HepG2 (cell line): ENCODE measurements at regions not wholly inside any gene's neighbourhood (a gene's known extent, or its start where the extent isn't known, plus 50 kb on each side); places are given as distances from the start of the nearest gene placed in this dataset.

ENCODE experiments used
- ATAC-seq: fragments of 200-7000 bp; cut with Tn5 transposase; 3 replicates; pipeline ENCODE4 v1.9.1; 2020; ENCODE audit warnings: mild to moderate bottlenecking, moderate library complexity
- BruUV-seq: library from RNA; stranded (reverse); fragments of 400-500 nt; replicated peaks from 2 replicates; lab custom pipeline; 2021; lab: Mats Ljungman, UMichigan
- CTCF ChIA-PET: fragments of 300-600 bp; formaldehyde crosslinking; extraction: SDS; loops from one replicate; lab custom pipeline; 2021; ENCODE audit warnings: low total read pairs, inconsistent platforms, low intra/inter-chr PET ratio; lab: Yijun Ruan, JAX
- POLR2A ChIA-PET: fragments of 350-600 bp; sonication (Branson Sonifier 250); formaldehyde crosslinking; loops from one replicate; lab custom pipeline; 2020; ENCODE audit warnings: antibody characterized with exemption, inconsistent platforms; lab: Yijun Ruan, JAX
- DNase-seq: peaks from one replicate; pipeline ENCODE4 v3.0.0-alpha.2; 2015; ENCODE audit warnings: low spot score
- FAIRE-seq: peaks from 3 replicates; lab custom pipeline; 2011; peaks lifted over from hg19 to GRCh38; lab: Jason Lieb, UNC
- H2AFZ ChIP-seq: one replicate; pipeline ENCODE4 v1.6.1; 2011; ENCODE audit warnings: low read length, inconsistent platforms
- H3K27ac ChIP-seq: fragments of 300-600 bp; 3 replicates; pipeline ENCODE4 v1.8.0; 2011; ENCODE audit warnings: mixed run types, mild to moderate bottlenecking, mixed read lengths, low read length, inconsistent platforms; ENCODE audit not compliant: insufficient read depth; ENCODE audit errors: extremely low read length
- H3K27me3 ChIP-seq, 2 experiments: fragments of 200-600 bp in 1 of 2; 2 replicates in 1 of 2; 3 replicates in 1 of 2; pipeline versions ENCODE4 v1.6.0 to v1.8.0; 2011; ENCODE audit warnings: low read length in 2 of 2, mild to moderate bottlenecking in 2 of 2, moderate library complexity in 2 of 2, inconsistent platforms in 1 of 2; ENCODE audit not compliant: insufficient read depth in 2 of 2, control insufficient read depth in 1 of 2
- H3K36me3 ChIP-seq, 2 experiments: fragments of 200-600 bp in 1 of 2; replicated peaks in 1 of 2; 2 replicates in 1 of 2; 3 replicates in 1 of 2; pipeline versions ENCODE4 v1.5.1 to v1.8.0; 2011; ENCODE audit warnings: low read length in 2 of 2, inconsistent platforms in 1 of 2; ENCODE audit not compliant: insufficient read depth in 2 of 2, control insufficient read depth in 1 of 2
- H3K4me1 ChIP-seq: 2 replicates; pipeline ENCODE4 v1.5.1; 2012; ENCODE audit warnings: low read length, inconsistent platforms; ENCODE audit not compliant: insufficient read depth
- H3K4me2 ChIP-seq: 2 replicates; pipeline ENCODE4 v1.6.0; 2011; ENCODE audit warnings: low read depth, low read length, inconsistent platforms
- H3K4me3 ChIP-seq, 3 experiments: fragments of 200-600 bp in 1 of 3; sonication (generic), shearing (Covaris generic) in 1 of 3; replicated peaks in 1 of 3; 2 replicates each; pipeline ENCODE4 v1.5.1; 2011 to 2016; ENCODE audit warnings: low read length in 3 of 3, inconsistent platforms in 2 of 3, low read depth in 2 of 3, mild to moderate bottlenecking in 2 of 3, control low read depth in 1 of 3, mixed read lengths in 1 of 3; ENCODE audit not compliant: insufficient read depth in 1 of 3
- H3K79me2 ChIP-seq: one replicate; pipeline ENCODE4 v1.6.1; 2011; ENCODE audit warnings: low read length, inconsistent platforms; ENCODE audit not compliant: insufficient read depth
- H3K9ac ChIP-seq: 2 replicates; pipeline ENCODE4 v1.6.0; 2011; ENCODE audit warnings: mild to moderate bottlenecking, low read depth, low read length, inconsistent platforms; ENCODE audit not compliant: insufficient read depth
- H3K9me3 ChIP-seq: 2 replicates; pipeline ENCODE4 v1.5.1; 2012; ENCODE audit warnings: mild to moderate bottlenecking, low read length
- H4K20me1 ChIP-seq: 2 replicates; pipeline ENCODE4 v1.6.0; 2011; ENCODE audit warnings: inconsistent platforms, mild to moderate bottlenecking, low read length, moderate library complexity; ENCODE audit not compliant: insufficient read depth
- ARNT2 ChIP-seq: sonication (generic); formaldehyde crosslinking; IDR thresholded peaks from 2 replicates; pipeline ENCODE4 v1.8.0; 2022; ENCODE audit warnings: mild to moderate bottlenecking, low read depth, missing genetic modification reagents, moderate library complexity
- CENPX ChIP-seq: sonication (generic); formaldehyde crosslinking; IDR thresholded peaks from 2 replicates; pipeline ENCODE4 v1.9.0; 2021; ENCODE audit warnings: mild to moderate bottlenecking, missing genetic modification reagents, moderate library complexity
- KLF11 ChIP-seq: IDR thresholded peaks from 2 replicates; pipeline ENCODE4 v1.6.1; 2016; ENCODE audit warnings: missing compliant biosample characterization
- MBD4 ChIP-seq: IDR thresholded peaks from 2 replicates; pipeline ENCODE4 v1.6.1; 2012; ENCODE audit warnings: low read length, inconsistent platforms, borderline replicate concordance
- MTA3 ChIP-seq: sonication (generic); formaldehyde crosslinking; IDR thresholded peaks from 2 replicates; pipeline ENCODE4 v1.4.0; 2020; ENCODE audit warnings: missing genetic modification reagents
- NR2F2 ChIP-seq: IDR thresholded peaks from 2 replicates; pipeline ENCODE4 v1.6.1; 2012; ENCODE audit warnings: low read depth, inconsistent platforms, borderline replicate concordance
- RXRB ChIP-seq: IDR thresholded peaks from 2 replicates; pipeline ENCODE4 v1.6.1; 2016; ENCODE audit warnings: borderline replicate concordance, missing genetic modification reagents, missing compliant biosample characterization
- THYN1 ChIP-seq: sonication (generic); formaldehyde crosslinking; IDR thresholded peaks from 2 replicates; pipeline ENCODE4 v1.8.1; 2023; ENCODE audit warnings: low read depth, mild to moderate bottlenecking, moderate library complexity, missing genetic modification reagents, borderline replicate concordance
- ZFP62 ChIP-seq: sonication (generic); formaldehyde crosslinking; IDR thresholded peaks from 2 replicates; pipeline ENCODE4 v1.4.0; 2020; ENCODE audit warnings: missing genetic modification reagents
- ZNF883 ChIP-seq: sonication (generic); formaldehyde crosslinking; IDR thresholded peaks from 2 replicates; pipeline ENCODE4 v1.5.1; 2020; ENCODE audit warnings: mild to moderate bottlenecking, missing genetic modification reagents; ENCODE audit errors: not compliant biosample characterization
- WGBS: methylation state at CpG from one replicate; pipeline ENCODE4 v1.1.6; 2017; ENCODE audit warnings: low lambda C conversion rate; 5-methylcytosine and 5-hydroxymethylcytosine counted together
- in situ Hi-C: cut with HindIII; loops from 2 replicates; pipeline ENCODE4 v1.10.0; 2017; ENCODE audit warnings: low pct_unique_long_range_greater_than_20kb; ENCODE audit not compliant: extremely low pct_ligation_motif_present
- intact Hi-C: fragments of 100-400 bp; cut with micrococcal nuclease; formaldehyde crosslinking; loops from one replicate; pipeline ENCODE4 v1.10.0; 2022; ENCODE audit not compliant: unreplicated experiment
- TF ChIP-seq, protein P1 (sequence below): sonication (generic); formaldehyde crosslinking; IDR thresholded peaks from 2 replicates; pipeline ENCODE4 v1.4.0; 2020; ENCODE audit warnings: mild to moderate bottlenecking, missing genetic modification reagents, borderline replicate concordance

DNA sequence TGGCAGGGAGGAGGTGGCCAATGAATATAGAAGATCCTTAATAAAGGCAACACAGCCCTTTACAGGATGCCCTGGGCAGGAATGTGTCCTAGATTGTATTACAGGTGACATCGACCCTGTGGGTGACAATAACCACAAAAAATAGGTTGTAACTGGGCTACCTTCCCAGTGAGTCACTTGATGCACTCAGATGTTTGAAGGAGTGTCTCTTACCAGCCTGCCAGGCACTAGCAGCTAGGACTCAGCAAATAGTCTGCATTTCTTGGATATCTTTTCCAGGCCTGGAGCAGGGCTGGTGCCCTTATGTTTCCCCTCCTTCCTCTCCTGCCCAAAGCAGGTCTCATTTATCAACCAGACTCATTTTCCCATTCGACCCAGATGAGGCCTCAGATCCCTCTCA is 50.9 kb upstream of the TMEM164 start:
- Histone ChIP-seq H3K4me1 (no peaks in the 10 kb centered on the region), H3K27me3 (no peaks in the 10 kb centered on the region), H3K36me3 (no peaks in the 10 kb centered on the region), H2AFZ (no peak overlapping the region), H3K27ac (no peak overlapping the region), H3K9ac (no peak overlapping the region), H3K4me2 (no peak overlapping the region), H3K9me3 (no peaks in the 10 kb centered on the region), H4K20me1 (no peaks in the 10 kb centered on the region), H3K79me2 (no peaks in the 10 kb centered on the region), H3K4me3 (no peak overlapping the region)
- no peak for TF ChIP-seq NR2F2
- no peak for TF ChIP-seq ARNT2 (CRISPR knock-in tag)
- TF ChIP-seq KLF11 (CRISPR knock-in tag), result no peak
- no peak for TF ChIP-seq MTA3 (CRISPR knock-in tag)
- no peak for TF ChIP-seq MBD4
- no peak for TF ChIP-seq THYN1 (CRISPR knock-in tag)
- TF ChIP-seq CENPX (CRISPR knock-in tag), result no peak
- no peak for TF ChIP-seq ZNF883 (CRISPR knock-in tag)
- TF ChIP-seq ZFP62, result no peak
- TF ChIP-seq RXRB, result no peak
- TF ChIP-seq, protein P1, sequence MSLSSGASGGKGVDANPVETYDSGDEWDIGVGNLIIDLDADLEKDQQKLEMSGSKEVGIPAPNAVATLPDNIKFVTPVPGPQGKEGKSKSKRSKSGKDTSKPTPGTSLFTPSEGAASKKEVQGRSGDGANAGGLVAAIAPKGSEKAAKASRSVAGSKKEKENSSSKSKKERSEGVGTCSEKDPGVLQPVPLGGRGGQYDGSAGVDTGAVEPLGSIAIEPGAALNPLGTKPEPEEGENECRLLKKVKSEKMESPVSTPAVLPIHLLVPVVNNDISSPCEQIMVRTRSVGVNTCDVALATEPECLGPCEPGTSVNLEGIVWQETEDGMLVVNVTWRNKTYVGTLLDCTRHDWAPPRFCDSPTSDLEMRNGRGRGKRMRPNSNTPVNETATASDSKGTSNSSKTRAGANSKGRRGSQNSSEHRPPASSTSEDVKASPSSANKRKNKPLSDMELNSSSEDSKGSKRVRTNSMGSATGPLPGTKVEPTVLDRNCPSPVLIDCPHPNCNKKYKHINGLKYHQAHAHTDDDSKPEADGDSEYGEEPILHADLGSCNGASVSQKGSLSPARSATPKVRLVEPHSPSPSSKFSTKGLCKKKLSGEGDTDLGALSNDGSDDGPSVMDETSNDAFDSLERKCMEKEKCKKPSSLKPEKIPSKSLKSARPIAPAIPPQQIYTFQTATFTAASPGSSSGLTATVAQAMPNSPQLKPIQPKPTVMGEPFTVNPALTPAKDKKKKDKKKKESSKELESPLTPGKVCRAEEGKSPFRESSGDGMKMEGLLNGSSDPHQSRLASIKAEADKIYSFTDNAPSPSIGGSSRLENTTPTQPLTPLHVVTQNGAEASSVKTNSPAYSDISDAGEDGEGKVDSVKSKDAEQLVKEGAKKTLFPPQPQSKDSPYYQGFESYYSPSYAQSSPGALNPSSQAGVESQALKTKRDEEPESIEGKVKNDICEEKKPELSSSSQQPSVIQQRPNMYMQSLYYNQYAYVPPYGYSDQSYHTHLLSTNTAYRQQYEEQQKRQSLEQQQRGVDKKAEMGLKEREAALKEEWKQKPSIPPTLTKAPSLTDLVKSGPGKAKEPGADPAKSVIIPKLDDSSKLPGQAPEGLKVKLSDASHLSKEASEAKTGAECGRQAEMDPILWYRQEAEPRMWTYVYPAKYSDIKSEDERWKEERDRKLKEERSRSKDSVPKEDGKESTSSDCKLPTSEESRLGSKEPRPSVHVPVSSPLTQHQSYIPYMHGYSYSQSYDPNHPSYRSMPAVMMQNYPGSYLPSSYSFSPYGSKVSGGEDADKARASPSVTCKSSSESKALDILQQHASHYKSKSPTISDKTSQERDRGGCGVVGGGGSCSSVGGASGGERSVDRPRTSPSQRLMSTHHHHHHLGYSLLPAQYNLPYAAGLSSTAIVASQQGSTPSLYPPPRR, result no peak
- ChIA-PET POLR2A (no interaction called here), CTCF (no interaction called here)
- FAIRE-seq (no peak), DNase-seq (no peak), ATAC-seq (no peak)
- in situ Hi-C loops (no loop called here), intact Hi-C loops (no loop called here)
- BruUV-seq, result no TSS peak
- 0% methylated on average over 1 of the region's 2 CpGs for WGBS
